8988T (cell line): ENCODE measurements at regions not wholly inside any gene's neighbourhood (a gene's known extent, or its start where the extent isn't known, plus 50 kb on each side); places are given as distances from the start of the nearest gene placed in this dataset.
"Not testable (repeated sequence)": the region's sequence is repeated elsewhere in the genome, so short reads cannot be mapped to it uniquely, and the experiment has no call there.

Source experiments
- DNase-seq: peaks from one replicate; pipeline ENCODE4 v3.0.0; 2011

DNA sequence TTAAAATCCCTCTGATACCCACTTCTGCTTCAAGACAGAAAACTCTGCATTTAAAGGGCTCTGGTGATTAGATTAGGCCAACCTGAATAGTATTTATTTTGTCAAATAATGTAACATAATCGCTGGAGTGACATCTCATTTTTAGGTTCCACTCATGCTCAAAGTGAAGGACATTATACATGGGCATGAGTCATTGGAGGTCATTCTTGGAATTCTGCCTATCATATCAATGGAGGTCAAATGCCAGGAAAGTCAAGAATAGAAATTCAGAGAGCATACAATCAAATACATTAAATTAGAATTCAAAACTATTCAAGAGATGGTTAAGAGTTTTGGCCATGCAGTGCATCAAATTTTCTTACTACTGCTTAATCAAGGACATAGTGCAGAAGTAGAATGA, 50.8 kb upstream of the PRSS1 start:
- DNase-seq, result no peak

DNA sequence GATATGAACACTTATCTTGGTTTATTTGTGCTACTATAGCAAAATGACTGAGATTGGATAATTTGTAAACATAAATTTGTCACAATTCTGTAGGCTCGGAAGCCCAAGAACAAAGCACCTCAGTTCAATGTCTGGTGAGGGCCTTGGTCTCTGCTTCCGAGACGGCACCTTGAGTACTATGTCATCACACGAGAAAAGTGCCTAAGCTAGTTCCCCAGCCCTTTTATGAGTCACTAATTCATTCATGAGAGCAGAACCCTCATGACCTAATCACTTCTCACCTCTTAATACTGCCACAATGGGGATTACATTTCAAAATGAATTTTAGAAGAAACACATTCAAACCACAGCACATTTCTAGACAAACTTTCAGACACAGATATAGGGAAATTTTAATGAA, 52.0 kb upstream of the PRSS1 start:
- no peak for DNase-seq

- no peak for DNase-seq
Observed at GRCh38 chr7:142696456-142697179, 52.7 kb upstream of the PRSS1 start.

DNA sequence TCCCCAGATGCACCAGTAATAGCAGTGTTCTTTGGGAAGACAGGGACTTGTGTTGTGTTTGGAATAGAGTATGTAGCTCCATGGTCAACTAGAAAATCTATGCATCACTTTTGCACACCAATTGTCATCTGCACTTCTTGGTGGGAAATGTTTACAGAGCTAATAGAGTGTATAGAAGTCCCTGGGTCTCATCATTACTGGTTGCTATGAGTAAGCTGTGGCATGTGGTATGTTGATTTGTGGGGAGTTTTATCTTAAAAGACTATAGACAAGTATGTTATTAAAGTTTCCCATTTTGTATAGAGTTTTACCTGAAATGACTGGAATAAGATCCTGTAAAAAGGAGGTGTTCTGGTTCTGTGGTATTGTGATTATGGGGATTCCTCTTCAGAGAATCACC, 55.4 kb upstream of the PRSS1 start:
- DNase-seq, result no peak

- no peak for DNase-seq
Observed at GRCh38 chr7:142690554-142691182, 58.6 kb upstream of the PRSS1 start.

DNA sequence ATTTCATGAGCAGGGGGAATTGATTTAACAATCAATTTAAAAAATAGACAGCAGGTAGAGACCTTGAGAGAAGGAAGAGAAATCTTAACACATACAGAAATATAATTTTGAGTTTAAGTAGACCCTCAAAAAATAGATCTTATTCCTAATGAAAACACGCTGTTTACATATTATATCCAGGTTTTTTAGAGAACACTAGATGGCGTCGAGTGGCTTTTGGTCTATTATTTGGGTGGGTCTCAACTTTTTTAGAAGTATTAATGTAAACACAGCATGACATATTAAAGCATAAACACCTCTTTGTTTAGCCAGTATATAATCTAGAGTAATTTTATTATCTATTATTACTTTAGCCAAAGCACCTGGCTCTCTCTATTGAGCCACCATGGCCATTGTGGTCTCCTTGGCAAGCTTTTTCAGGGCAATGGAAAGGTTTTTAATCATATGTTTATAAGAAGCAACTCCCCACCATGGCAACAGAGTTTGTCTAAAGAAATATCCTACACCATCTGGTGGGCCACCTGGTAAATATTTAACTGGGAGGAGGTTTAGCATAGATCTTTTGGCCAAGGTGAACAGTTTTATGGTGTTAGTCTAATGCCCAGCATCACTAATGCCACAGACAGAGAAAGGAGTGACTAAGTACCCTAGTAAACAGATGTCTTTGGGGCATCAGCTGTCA, 59.7 kb upstream of the PRSS1 start:
- DNase-seq, result no peak

DNA sequence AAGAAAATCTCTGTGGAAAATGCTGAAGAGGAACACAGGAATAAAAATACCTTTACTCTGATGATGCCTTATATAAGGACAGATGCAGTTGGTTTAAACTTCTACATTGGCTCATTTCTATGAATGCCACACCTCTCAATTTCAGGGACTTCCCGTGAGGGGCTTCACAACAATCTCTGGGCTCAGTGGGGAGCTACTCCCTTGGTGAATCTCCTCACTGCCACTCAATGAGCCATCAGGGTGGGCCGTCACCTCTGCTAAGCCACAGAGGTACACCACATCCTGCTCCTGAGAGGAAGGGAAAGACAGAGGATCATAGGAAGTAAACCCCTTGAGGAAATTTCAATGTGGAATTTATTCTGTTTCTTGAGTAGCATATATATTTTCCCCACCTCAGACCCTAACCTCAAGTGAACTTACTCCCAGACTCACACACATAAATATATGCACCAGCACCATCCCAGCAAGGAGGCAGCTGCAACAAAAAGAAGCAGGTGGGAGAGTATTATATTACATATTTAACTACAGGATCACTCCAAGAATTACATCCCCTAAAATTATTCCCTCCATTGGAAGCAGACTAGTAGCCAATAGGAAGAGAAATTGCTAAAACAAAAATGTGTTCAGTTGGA, 63.3 kb upstream of the PRSS1 start:
- no peak for DNase-seq

DNA sequence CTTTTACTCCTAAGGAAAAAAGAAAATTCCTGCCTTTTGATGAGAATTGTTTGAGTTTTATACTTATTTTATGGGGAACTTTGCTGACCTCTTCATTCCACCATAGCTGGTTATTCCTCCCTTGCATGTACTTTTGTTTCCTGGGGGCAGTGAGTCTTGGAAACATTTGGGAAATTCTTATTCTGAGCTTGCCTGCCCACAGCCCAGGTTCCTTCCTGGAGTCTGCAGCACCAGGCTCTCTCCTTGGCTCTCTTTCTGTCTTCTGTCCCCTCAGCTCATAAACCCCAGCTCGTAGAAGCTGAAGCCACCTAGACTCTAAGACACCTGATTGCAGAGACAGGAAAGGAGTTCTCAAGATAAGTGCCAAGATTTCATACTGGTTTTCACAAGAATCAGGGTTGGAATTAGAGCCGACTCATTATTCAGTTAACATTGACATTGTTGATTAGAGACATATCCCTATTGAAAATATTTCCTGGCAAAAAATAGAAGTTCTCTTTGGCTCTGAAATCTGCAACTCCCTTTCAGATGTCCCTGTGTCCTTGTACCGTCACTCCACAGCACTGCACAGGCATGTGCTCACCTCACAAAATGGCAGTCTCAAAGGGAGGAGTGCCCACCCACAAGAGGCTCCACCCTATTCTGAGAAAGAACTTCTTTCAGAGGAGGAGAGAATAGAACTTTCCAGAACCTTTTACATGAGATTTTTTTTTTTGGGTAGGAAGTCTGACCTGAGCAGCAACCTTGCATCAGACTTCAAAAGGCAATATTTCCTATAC, 67.8 kb upstream of the PRSS1 start:
- DNase-seq, result no peak

GRCh38 chr7:142671506-142671905, 77.8 kb upstream of the PRSS1 start:
- no peak for DNase-seq

DNA sequence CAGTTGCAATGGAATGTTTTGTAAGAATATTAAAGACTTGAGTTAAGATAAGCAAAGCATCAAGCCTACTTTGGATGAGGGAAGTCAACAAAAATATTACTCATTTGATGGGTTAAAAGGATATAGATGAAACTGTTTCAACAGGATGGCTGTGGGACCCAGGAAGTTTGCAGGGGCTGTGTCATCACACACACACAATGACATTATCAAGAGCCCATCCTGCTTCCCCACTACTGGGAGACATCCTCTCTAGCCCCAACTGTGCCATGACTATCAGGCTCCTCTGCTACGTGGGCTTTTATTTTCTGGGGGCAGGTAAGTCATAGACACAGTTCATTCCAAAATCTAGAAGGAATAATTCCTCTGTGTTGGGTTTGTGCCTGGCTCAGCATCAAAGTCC, 78.8 kb upstream of the PRSS1 start:
- DNase-seq, result no peak

- DNase-seq, result no peak
Observed at GRCh38 chr7:142669074-142669654, 80.1 kb upstream of the PRSS1 start.

DNA sequence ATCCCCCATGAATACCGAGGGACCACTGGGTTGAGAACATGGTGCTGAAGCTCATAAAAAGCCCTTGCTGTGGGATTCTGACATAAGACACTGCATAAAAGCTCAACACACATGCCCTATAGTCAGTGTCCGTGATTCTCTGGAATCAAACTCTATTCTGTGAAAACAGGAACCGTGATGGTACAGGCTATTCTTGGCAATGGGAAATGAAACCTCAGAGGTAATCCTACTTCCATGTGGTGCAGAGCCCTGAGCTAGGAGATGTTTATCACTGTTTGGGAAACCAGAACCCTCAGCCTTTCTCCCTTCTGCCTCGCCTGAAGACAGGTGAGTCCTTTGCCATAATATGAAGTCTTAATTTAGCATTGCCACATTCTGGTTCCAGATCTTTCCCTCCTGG, 80.8 kb upstream of the PRSS1 start:
- no peak for DNase-seq

GRCh38 chr7:142657376-142657775, 91.9 kb upstream of the PRSS1 start:
- no peak for DNase-seq

GRCh38 chr7:142654398-142654797, 94.9 kb upstream of the PRSS1 start:
- no peak for DNase-seq

- no peak for DNase-seq
Observed at GRCh38 chr7:142647749-142648148, 101.5 kb upstream of the PRSS1 start.

GRCh38 chr7:142646386-142647140, 102.7 kb upstream of the PRSS1 start:
- no peak for DNase-seq

- DNase-seq, result no peak
Observed at GRCh38 chr7:142645777-142646176, 103.5 kb upstream of the PRSS1 start.

- DNase-seq, result no peak
Observed at GRCh38 chr7:142642316-142642715, 107.0 kb upstream of the PRSS1 start.

GRCh38 chr7:142641252-142641651, 108.0 kb upstream of the PRSS1 start:
- not testable (repeated sequence) for DNase-seq

- no peak for DNase-seq
Observed at GRCh38 chr7:142638581-142638980, 110.7 kb upstream of the PRSS1 start.

DNA sequence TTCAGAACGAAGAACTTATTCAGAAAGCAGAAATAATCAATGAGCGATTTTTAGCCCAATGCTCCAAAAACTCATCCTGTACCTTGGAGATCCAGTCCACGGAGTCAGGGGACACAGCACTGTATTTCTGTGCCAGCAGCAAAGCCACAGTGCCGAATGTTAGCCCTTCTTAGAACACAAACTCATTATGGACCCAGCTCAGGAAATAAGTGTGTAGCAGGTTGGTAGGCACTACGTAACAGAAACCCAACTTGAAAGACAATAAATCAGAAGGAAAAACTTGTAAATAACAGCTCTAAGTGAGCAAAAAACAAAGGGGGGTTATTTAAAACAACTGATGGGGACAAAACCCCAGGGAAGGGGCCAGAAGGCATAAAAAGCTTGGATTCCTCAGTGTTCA, 112.0 kb upstream of the PRSS1 start:
- DNase-seq, result no peak

DNA sequence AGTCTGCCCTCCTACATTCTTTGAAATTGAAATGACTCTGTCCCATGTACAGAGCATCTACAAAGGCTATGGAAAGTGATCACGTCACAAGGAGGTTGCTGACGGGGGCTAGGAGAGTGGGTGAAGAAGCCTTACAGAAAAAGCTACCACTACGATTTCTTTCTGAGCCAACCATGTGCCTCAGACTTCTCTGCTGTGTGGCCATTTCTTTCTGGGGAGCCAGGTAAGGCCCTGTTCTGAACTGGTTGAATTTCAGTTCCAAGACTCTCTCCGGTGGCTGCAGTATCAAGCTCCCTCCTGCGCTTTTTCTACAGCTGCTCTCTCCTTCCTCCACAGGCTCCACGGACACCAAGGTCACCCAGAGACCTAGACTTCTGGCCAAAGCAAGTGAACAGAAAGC, 112.5 kb upstream of the PRSS1 start:
- no peak for DNase-seq
